ENCODE measurements at regions not wholly inside any gene's neighbourhood (a gene's known extent, or its start where the extent isn't known, plus 50 kb on each side); places are given as distances from the start of the nearest gene placed in this dataset.

DNA sequence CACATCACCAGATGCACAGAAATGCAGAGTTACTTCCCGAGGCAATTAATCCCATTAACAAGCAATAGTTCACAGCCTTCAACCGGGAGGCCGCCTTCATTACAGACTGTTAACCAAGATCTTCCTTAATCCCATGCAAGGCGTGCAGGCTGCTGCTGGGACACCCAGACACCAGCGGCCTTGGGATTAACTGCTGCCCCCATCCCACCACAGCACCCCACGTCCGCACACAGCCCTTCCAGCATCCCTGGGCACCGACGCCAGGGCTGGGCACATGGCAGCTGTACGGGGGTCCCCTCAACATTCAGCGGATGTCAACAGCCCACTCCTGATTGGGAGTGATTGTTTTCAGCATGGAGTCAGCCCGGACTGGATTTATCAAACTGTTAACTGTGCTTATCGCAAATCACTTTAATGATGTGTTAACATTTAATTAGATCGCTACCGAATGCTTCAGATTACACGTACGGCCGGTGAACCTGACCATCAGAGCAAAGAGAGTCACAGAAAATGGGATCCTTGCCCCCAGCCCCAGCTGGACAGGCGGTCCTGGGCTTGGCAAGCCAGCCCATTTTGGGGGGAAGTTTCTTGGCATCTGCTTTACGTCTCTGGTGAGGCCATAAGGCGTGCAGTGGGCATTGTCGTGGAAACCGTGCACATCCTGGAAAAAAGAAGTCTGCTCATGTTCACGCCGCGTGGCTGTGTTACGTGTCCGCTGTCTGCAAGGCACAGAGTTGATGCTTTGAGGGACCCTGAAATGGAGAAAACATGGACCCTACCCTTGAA is 126.4 kb downstream of the HMX1 start:
- TF ChIP-seq CTCF (IDR thresholded peaks at IDR 0.05) = no peak
- no peak for TF ChIP-seq POLR2A (IDR thresholded peaks at IDR 0.05)

Data from breast epithelium (tissue), 3 donors.